HepG2 (cell line): ENCODE measurements at regions not wholly inside any gene's neighbourhood (a gene's known extent, or its start where the extent isn't known, plus 50 kb on each side); places are given as distances from the start of the nearest gene placed in this dataset.

ENCODE experiments used
- ATAC-seq: fragments of 200-7000 bp; cut with Tn5 transposase; 3 replicates; pipeline ENCODE4 v1.9.1; 2020; ENCODE audit warnings: mild to moderate bottlenecking, moderate library complexity
- BruUV-seq: library from RNA; stranded (reverse); fragments of 400-500 nt; replicated peaks from 2 replicates; lab custom pipeline; 2021; lab: Mats Ljungman, UMichigan
- CTCF ChIA-PET: fragments of 300-600 bp; formaldehyde crosslinking; extraction: SDS; loops from one replicate; lab custom pipeline; 2021; ENCODE audit warnings: low total read pairs, inconsistent platforms, low intra/inter-chr PET ratio; lab: Yijun Ruan, JAX
- POLR2A ChIA-PET: fragments of 350-600 bp; sonication (Branson Sonifier 250); formaldehyde crosslinking; loops from one replicate; lab custom pipeline; 2020; ENCODE audit warnings: antibody characterized with exemption, inconsistent platforms; lab: Yijun Ruan, JAX
- DNase-seq: peaks from one replicate; pipeline ENCODE4 v3.0.0-alpha.2; 2015; ENCODE audit warnings: low spot score
- FAIRE-seq: peaks from 3 replicates; lab custom pipeline; 2011; peaks lifted over from hg19 to GRCh38; lab: Jason Lieb, UNC
- H2AFZ ChIP-seq: one replicate; pipeline ENCODE4 v1.6.1; 2011; ENCODE audit warnings: low read length, inconsistent platforms
- H3K27ac ChIP-seq: fragments of 300-600 bp; 3 replicates; pipeline ENCODE4 v1.8.0; 2011; ENCODE audit warnings: mixed run types, mild to moderate bottlenecking, mixed read lengths, low read length, inconsistent platforms; ENCODE audit not compliant: insufficient read depth; ENCODE audit errors: extremely low read length
- H3K27me3 ChIP-seq, 2 experiments: fragments of 200-600 bp in 1 of 2; 2 replicates in 1 of 2; 3 replicates in 1 of 2; pipeline versions ENCODE4 v1.6.0 to v1.8.0; 2011; ENCODE audit warnings: low read length in 2 of 2, mild to moderate bottlenecking in 2 of 2, moderate library complexity in 2 of 2, inconsistent platforms in 1 of 2; ENCODE audit not compliant: insufficient read depth in 2 of 2, control insufficient read depth in 1 of 2
- H3K36me3 ChIP-seq, 2 experiments: fragments of 200-600 bp in 1 of 2; replicated peaks in 1 of 2; 2 replicates in 1 of 2; 3 replicates in 1 of 2; pipeline versions ENCODE4 v1.5.1 to v1.8.0; 2011; ENCODE audit warnings: low read length in 2 of 2, inconsistent platforms in 1 of 2; ENCODE audit not compliant: insufficient read depth in 2 of 2, control insufficient read depth in 1 of 2
- H3K4me1 ChIP-seq: 2 replicates; pipeline ENCODE4 v1.5.1; 2012; ENCODE audit warnings: low read length, inconsistent platforms; ENCODE audit not compliant: insufficient read depth
- H3K4me2 ChIP-seq: 2 replicates; pipeline ENCODE4 v1.6.0; 2011; ENCODE audit warnings: low read depth, low read length, inconsistent platforms
- H3K4me3 ChIP-seq, 3 experiments: fragments of 200-600 bp in 1 of 3; sonication (generic), shearing (Covaris generic) in 1 of 3; replicated peaks in 1 of 3; 2 replicates each; pipeline ENCODE4 v1.5.1; 2011 to 2016; ENCODE audit warnings: low read length in 3 of 3, inconsistent platforms in 2 of 3, low read depth in 2 of 3, mild to moderate bottlenecking in 2 of 3, control low read depth in 1 of 3, mixed read lengths in 1 of 3; ENCODE audit not compliant: insufficient read depth in 1 of 3
- H3K79me2 ChIP-seq: one replicate; pipeline ENCODE4 v1.6.1; 2011; ENCODE audit warnings: low read length, inconsistent platforms; ENCODE audit not compliant: insufficient read depth
- H3K9ac ChIP-seq: 2 replicates; pipeline ENCODE4 v1.6.0; 2011; ENCODE audit warnings: mild to moderate bottlenecking, low read depth, low read length, inconsistent platforms; ENCODE audit not compliant: insufficient read depth
- H3K9me3 ChIP-seq: 2 replicates; pipeline ENCODE4 v1.5.1; 2012; ENCODE audit warnings: mild to moderate bottlenecking, low read length
- H4K20me1 ChIP-seq: 2 replicates; pipeline ENCODE4 v1.6.0; 2011; ENCODE audit warnings: inconsistent platforms, mild to moderate bottlenecking, low read length, moderate library complexity; ENCODE audit not compliant: insufficient read depth
- ATF7 ChIP-seq, 2 experiments: fragments of 450-650 bp in 1 of 2; sonication (generic) in 1 of 2; formaldehyde crosslinking in 1 of 2; IDR thresholded peaks; 2 replicates each; pipeline versions ENCODE4 v1.4.0 to v1.6.1; 2016 to 2020; ENCODE audit warnings: antibody characterized with exemption in 1 of 2, mild to moderate bottlenecking in 1 of 2, missing genetic modification reagents in 1 of 2
- CHCHD3 ChIP-seq: sonication (generic); formaldehyde crosslinking; IDR thresholded peaks from 2 replicates; pipeline ENCODE4 v1.8.0; 2022; ENCODE audit warnings: mild to moderate bottlenecking, missing genetic modification reagents, moderate library complexity
- GPN1 ChIP-seq: sonication (generic); formaldehyde crosslinking; IDR thresholded peaks from 2 replicates; pipeline ENCODE4 v1.5.1; 2020; ENCODE audit warnings: missing genetic modification reagents, borderline replicate concordance
- NFE2L1 ChIP-seq: sonication (generic); formaldehyde crosslinking; IDR thresholded peaks from 2 replicates; pipeline ENCODE4 v1.4.0; 2020; ENCODE audit warnings: missing genetic modification reagents, mild to moderate bottlenecking, borderline replicate concordance
- PRMT3 ChIP-seq: sonication (generic); formaldehyde crosslinking; IDR thresholded peaks from 2 replicates; pipeline ENCODE4 v1.8.1; 2022; ENCODE audit warnings: low read depth, mild to moderate bottlenecking, moderate library complexity, missing genetic modification reagents, borderline replicate concordance
- RBFOX2 ChIP-seq: fragments of 200-400 bp; formaldehyde crosslinking; IDR thresholded peaks from 2 replicates; pipeline ENCODE4 v1.6.1; 2017; ENCODE audit warnings: low read depth, mild to moderate bottlenecking, low read length
- SRF ChIP-seq: IDR thresholded peaks from 2 replicates; pipeline ENCODE4 v1.6.1; 2011; ENCODE audit warnings: mild to moderate bottlenecking, low read depth, low read length, moderate library complexity
- ZNF225 ChIP-seq: sonication (generic); formaldehyde crosslinking; IDR thresholded peaks from 2 replicates; pipeline ENCODE4 v1.4.0; 2020; ENCODE audit warnings: mild to moderate bottlenecking, missing genetic modification reagents
- ZZZ3 ChIP-seq: sonication (generic); formaldehyde crosslinking; IDR thresholded peaks from 2 replicates; pipeline ENCODE4 v1.4.0; 2020; ENCODE audit warnings: missing genetic modification reagents, mild to moderate bottlenecking, borderline replicate concordance
- WGBS: methylation state at CpG from one replicate; pipeline ENCODE4 v1.1.6; 2017; ENCODE audit warnings: low lambda C conversion rate; 5-methylcytosine and 5-hydroxymethylcytosine counted together
- in situ Hi-C: cut with HindIII; loops from 2 replicates; pipeline ENCODE4 v1.10.0; 2017; ENCODE audit warnings: low pct_unique_long_range_greater_than_20kb; ENCODE audit not compliant: extremely low pct_ligation_motif_present
- intact Hi-C: fragments of 100-400 bp; cut with micrococcal nuclease; formaldehyde crosslinking; loops from one replicate; pipeline ENCODE4 v1.10.0; 2022; ENCODE audit not compliant: unreplicated experiment
- TF ChIP-seq, protein P1 (sequence below): sonication (generic); formaldehyde crosslinking; IDR thresholded peaks from 2 replicates; pipeline ENCODE4 v1.5.1; 2020; ENCODE audit warnings: mild to moderate bottlenecking, missing genetic modification reagents, moderate library complexity
- TF ChIP-seq, protein P2 (sequence below): sonication (generic); formaldehyde crosslinking; conservative IDR thresholded peaks from 2 replicates; pipeline ENCODE4 v1.4.0; 2020; ENCODE audit warnings: mild to moderate bottlenecking, missing genetic modification reagents, moderate library complexity
- TF ChIP-seq, protein P3 (sequence below): sonication (generic); formaldehyde crosslinking; IDR thresholded peaks from 2 replicates; pipeline ENCODE4 v1.5.1; 2020; ENCODE audit warnings: mild to moderate bottlenecking, missing genetic modification reagents, moderate library complexity

DNA sequence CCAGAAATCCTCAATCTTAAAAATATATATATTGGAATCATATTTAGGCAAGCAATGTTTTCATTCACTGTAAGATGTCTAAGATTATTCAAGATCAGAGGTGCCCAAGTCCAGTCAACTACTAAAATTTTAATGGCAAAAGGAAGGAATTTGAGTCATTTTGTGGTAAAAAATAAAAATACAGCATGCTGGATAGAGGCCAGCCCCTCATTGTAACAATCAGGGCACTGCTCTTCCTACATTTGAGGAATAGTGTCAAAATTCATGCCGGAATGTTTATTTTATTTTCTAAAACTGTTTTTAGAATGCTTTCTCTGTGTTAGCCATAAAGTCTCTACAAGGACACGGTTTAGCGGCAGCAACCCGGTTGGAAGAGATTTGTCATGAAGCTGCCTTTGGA lies 49.9 kb upstream of the SRD5A3 start:
- no peaks in the 10 kb centered on the region for H3K4me1 ChIP-seq
- no TSS peak for BruUV-seq
- DNase-seq (no peak), ATAC-seq (no peak), FAIRE-seq (no peak)
- H3K4me3 ChIP-seq: no peak overlapping the region
- in situ Hi-C loops: no loop called here
- no peaks in the 10 kb centered on the region for H4K20me1 ChIP-seq
- 54% methylated on average over 4 of the region's 4 CpGs for WGBS
- ChIA-PET POLR2A (no interaction called here), CTCF (no interaction called here)
- H3K9me3 ChIP-seq: 0 out of 2 replicates have a peak, but pooled peaks cover 8% of the 10 kb centered on the region
- H3K4me2 ChIP-seq: no peak overlapping the region
- TF ChIP-seq ZNF225 (CRISPR knock-in tag) (no peak), CHCHD3 (CRISPR knock-in tag) (no peak), RBFOX2 (no peak), ATF7 (IDR thresholded peaks at IDR 0.05) (no peak), ATF7 (CRISPR knock-in tag; IDR thresholded peaks at IDR 0.05) (no peak), ZZZ3 (no peak), PRMT3 (CRISPR knock-in tag) (no peak), SRF (no peak), NFE2L1 (no peak), GPN1 (CRISPR knock-in tag) (no peak)
- TF ChIP-seq, protein P1, sequence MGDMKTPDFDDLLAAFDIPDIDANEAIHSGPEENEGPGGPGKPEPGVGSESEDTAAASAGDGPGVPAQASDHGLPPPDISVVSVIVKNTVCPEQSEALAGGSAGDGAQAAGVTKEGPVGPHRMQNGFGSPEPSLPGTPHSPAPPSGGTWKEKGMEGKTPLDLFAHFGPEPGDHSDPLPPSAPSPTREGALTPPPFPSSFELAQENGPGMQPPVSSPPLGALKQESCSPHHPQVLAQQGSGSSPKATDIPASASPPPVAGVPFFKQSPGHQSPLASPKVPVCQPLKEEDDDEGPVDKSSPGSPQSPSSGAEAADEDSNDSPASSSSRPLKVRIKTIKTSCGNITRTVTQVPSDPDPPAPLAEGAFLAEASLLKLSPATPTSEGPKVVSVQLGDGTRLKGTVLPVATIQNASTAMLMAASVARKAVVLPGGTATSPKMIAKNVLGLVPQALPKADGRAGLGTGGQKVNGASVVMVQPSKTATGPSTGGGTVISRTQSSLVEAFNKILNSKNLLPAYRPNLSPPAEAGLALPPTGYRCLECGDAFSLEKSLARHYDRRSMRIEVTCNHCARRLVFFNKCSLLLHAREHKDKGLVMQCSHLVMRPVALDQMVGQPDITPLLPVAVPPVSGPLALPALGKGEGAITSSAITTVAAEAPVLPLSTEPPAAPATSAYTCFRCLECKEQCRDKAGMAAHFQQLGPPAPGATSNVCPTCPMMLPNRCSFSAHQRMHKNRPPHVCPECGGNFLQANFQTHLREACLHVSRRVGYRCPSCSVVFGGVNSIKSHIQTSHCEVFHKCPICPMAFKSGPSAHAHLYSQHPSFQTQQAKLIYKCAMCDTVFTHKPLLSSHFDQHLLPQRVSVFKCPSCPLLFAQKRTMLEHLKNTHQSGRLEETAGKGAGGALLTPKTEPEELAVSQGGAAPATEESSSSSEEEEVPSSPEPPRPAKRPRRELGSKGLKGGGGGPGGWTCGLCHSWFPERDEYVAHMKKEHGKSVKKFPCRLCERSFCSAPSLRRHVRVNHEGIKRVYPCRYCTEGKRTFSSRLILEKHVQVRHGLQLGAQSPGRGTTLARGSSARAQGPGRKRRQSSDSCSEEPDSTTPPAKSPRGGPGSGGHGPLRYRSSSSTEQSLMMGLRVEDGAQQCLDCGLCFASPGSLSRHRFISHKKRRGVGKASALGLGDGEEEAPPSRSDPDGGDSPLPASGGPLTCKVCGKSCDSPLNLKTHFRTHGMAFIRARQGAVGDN (CRISPR knock-in tag): no peak
- TF ChIP-seq, protein P2, sequence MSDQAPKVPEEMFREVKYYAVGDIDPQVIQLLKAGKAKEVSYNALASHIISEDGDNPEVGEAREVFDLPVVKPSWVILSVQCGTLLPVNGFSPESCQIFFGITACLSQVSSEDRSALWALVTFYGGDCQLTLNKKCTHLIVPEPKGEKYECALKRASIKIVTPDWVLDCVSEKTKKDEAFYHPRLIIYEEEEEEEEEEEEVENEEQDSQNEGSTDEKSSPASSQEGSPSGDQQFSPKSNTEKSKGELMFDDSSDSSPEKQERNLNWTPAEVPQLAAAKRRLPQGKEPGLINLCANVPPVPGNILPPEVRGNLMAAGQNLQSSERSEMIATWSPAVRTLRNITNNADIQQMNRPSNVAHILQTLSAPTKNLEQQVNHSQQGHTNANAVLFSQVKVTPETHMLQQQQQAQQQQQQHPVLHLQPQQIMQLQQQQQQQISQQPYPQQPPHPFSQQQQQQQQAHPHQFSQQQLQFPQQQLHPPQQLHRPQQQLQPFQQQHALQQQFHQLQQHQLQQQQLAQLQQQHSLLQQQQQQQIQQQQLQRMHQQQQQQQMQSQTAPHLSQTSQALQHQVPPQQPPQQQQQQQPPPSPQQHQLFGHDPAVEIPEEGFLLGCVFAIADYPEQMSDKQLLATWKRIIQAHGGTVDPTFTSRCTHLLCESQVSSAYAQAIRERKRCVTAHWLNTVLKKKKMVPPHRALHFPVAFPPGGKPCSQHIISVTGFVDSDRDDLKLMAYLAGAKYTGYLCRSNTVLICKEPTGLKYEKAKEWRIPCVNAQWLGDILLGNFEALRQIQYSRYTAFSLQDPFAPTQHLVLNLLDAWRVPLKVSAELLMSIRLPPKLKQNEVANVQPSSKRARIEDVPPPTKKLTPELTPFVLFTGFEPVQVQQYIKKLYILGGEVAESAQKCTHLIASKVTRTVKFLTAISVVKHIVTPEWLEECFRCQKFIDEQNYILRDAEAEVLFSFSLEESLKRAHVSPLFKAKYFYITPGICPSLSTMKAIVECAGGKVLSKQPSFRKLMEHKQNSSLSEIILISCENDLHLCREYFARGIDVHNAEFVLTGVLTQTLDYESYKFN (CRISPR knock-in tag): no peak
- TF ChIP-seq, protein P3, sequence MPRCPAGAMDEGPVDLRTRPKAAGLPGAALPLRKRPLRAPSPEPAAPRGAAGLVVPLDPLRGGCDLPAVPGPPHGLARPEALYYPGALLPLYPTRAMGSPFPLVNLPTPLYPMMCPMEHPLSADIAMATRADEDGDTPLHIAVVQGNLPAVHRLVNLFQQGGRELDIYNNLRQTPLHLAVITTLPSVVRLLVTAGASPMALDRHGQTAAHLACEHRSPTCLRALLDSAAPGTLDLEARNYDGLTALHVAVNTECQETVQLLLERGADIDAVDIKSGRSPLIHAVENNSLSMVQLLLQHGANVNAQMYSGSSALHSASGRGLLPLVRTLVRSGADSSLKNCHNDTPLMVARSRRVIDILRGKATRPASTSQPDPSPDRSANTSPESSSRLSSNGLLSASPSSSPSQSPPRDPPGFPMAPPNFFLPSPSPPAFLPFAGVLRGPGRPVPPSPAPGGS (CRISPR knock-in tag): no peak
- H3K27ac ChIP-seq: no peak overlapping the region
- peaks cover 0 to 4% of the 10 kb centered on the region in 2 experiments; a peak in 1 of 5 replicates for H3K27me3 ChIP-seq
- no peaks in the 10 kb centered on the region for H3K36me3 ChIP-seq
- no peaks in the 10 kb centered on the region for H3K79me2 ChIP-seq
- no peak overlapping the region for H2AFZ ChIP-seq
- intact Hi-C loops: no loop called here
- H3K9ac ChIP-seq: no peak overlapping the region
